ENCODE measurements at regions not wholly inside any gene's neighbourhood (a gene's known extent, or its start where the extent isn't known, plus 50 kb on each side); places are given as distances from the start of the nearest gene placed in this dataset.

GRCh38 chr13:86692291-86692690 is 893.1 kb upstream of the SLITRK6 start:
- peaks cover 21% of the 10 kb centered on the region for H3K9me3 ChIP-seq
- intact Hi-C loops (cut with DNase I, micrococcal nuclease): no loop called here
- H3K4me3 ChIP-seq: no peak overlapping the region
- DNase-seq: no peak
- H3K4me1 ChIP-seq (ENCODE audit: low read depth): no peaks in the 10 kb centered on the region
- H3K36me3 ChIP-seq (ENCODE audit: low read depth): no peaks in the 10 kb centered on the region
- TF ChIP-seq, protein P1, sequence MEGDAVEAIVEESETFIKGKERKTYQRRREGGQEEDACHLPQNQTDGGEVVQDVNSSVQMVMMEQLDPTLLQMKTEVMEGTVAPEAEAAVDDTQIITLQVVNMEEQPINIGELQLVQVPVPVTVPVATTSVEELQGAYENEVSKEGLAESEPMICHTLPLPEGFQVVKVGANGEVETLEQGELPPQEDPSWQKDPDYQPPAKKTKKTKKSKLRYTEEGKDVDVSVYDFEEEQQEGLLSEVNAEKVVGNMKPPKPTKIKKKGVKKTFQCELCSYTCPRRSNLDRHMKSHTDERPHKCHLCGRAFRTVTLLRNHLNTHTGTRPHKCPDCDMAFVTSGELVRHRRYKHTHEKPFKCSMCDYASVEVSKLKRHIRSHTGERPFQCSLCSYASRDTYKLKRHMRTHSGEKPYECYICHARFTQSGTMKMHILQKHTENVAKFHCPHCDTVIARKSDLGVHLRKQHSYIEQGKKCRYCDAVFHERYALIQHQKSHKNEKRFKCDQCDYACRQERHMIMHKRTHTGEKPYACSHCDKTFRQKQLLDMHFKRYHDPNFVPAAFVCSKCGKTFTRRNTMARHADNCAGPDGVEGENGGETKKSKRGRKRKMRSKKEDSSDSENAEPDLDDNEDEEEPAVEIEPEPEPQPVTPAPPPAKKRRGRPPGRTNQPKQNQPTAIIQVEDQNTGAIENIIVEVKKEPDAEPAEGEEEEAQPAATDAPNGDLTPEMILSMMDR (IDR thresholded peaks at IDR 0.05): no peak
- no peak for ATAC-seq

DNA sequence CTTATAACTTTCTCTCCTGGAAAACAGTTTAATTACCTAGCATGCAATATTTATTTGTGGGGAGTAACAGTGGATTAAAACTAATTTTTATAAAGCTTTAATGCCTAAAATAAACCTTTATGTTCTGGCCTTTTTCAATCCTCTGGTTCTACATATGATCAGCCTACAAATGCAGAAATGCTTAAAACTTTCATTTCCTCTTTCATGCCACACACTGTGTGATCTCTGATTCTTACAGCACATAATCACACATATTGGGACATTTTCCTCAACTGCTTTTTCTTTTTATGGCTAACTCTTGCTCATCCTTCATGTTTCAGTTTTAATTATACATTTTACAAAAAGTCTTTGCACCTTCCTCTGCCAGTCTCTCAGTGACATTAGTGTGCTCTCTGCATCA is 910.8 kb upstream of the SLITRK6 start:
- H3K4me1 ChIP-seq (ENCODE audit: low read depth): no peaks in the 10 kb centered on the region
- no peak for ATAC-seq
- DNase-seq: no peak
- intact Hi-C loops (cut with DNase I, micrococcal nuclease): no loop called here
- H3K9me3 ChIP-seq: peaks cover 22% of the 10 kb centered on the region
- H3K36me3 ChIP-seq (ENCODE audit: low read depth): no peaks in the 10 kb centered on the region
- TF ChIP-seq, protein P1 (IDR thresholded peaks at IDR 0.05): no peak
- H3K4me3 ChIP-seq: no peak overlapping the region

- TF ChIP-seq, protein P1 (IDR thresholded peaks at IDR 0.05): no peak
- DNase-seq (no peak), ATAC-seq (no peak)
- Histone ChIP-seq H3K9me3 (peaks cover 22% of the 10 kb centered on the region), H3K4me3 (no peak overlapping the region), H3K4me1 (ENCODE audit: low read depth) (no peaks in the 10 kb centered on the region), H3K36me3 (ENCODE audit: low read depth) (no peaks in the 10 kb centered on the region)
- intact Hi-C loops (cut with DNase I, micrococcal nuclease): no loop called here
These were observed 911.7 kb upstream of the SLITRK6 start for GRCh38 chr13:86710896-86711295.

DNA sequence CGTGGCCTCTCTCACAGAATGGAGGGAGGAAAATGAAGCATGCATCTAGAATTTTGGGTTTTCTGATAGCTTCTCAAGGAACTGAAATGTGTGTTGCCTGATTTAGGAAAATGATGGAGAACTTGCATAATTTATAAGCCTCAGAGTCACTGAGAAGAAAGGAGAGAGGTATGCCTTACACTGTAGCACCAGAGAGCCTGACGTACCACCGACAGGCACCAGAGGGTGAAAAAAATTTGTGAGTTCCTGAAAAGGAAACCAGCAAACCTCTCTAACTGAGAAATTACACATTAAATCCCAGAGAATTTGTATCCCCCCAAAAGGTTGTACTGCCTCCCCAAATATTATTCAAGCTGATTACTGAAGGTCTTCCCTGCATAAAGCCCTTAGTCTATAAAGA is 915.3 kb upstream of the SLITRK6 start:
- ATAC-seq: no peak
- TF ChIP-seq, protein P1 (IDR thresholded peaks at IDR 0.05): no peak
- Histone ChIP-seq H3K4me3 (no peak overlapping the region), H3K36me3 (ENCODE audit: low read depth) (no peaks in the 10 kb centered on the region), H3K9me3 (peaks cover 24% of the 10 kb centered on the region), H3K4me1 (ENCODE audit: low read depth) (no peaks in the 10 kb centered on the region)
- DNase-seq: no peak
- intact Hi-C loops (cut with DNase I, micrococcal nuclease): no loop called here

GRCh38 chr13:86725105-86725504 is 925.9 kb upstream of the SLITRK6 start:
- intact Hi-C loops (cut with DNase I, micrococcal nuclease): no loop called here
- Histone ChIP-seq H3K9me3 (peaks cover 17% of the 10 kb centered on the region), H3K4me1 (ENCODE audit: low read depth) (no peaks in the 10 kb centered on the region), H3K4me3 (no peak overlapping the region), H3K36me3 (ENCODE audit: low read depth) (no peaks in the 10 kb centered on the region)
- DNase-seq (no peak), ATAC-seq (no peak)
- TF ChIP-seq, protein P1 (IDR thresholded peaks at IDR 0.05): no peak

DNA sequence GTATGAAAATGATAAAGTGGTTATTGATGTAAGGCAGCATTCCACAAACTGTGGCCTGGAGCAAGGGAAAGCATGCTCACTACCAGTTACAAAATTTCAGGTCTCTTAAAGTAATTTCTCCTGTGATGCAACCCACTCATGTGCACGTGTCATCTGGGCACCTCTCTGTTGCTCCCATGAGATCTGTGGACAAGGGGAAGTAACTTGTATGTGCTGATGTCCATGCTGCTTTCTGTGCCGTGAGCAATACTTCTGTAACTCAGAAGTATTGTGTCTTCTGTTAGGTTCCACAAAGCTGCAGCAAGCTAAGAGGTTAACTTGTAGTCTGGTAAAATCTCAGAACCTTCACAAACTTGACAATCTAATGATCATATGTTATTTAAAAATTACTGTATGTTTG is 930.0 kb upstream of the SLITRK6 start:
- Histone ChIP-seq H3K36me3 (ENCODE audit: low read depth) (no peaks in the 10 kb centered on the region), H3K4me1 (ENCODE audit: low read depth) (no peaks in the 10 kb centered on the region), H3K4me3 (no peak overlapping the region), H3K9me3 (peaks cover 24% of the 10 kb centered on the region)
- TF ChIP-seq, protein P1 (IDR thresholded peaks at IDR 0.05): no peak
- intact Hi-C loops (cut with DNase I, micrococcal nuclease): no loop called here
- ATAC-seq (no peak), DNase-seq (no peak)

Measured in mucosa of descending colon (tissue), 3 donors.